Calu3 (cell line): ENCODE measurements at regions not wholly inside any gene's neighbourhood (a gene's known extent, or its start where the extent isn't known, plus 50 kb on each side); places are given as distances from the start of the nearest gene placed in this dataset.

Source experiments
- BruUV-seq: library from RNA; stranded (reverse); fragments of 400-500 nt; replicated peaks from 2 replicates; lab custom pipeline; 2021; lab: Mats Ljungman, UMichigan
- CTCF ChIA-PET: fragments of 300-600 bp; sonication (Branson Sonifier 250); formaldehyde crosslinking; loops from one replicate; lab custom pipeline; 2022; ENCODE audit warnings: antibody characterized with exemption; lab: Charles Lee
- DNase-seq: peaks from one replicate; pipeline ENCODE4 v3.0.0; 2022
- H3K27ac Mint-ChIP-seq: one replicate; pipeline ENCODE4 v1.8.0; 2022; ENCODE audit warnings: mixed read lengths; ENCODE audit not compliant: unreplicated experiment
- H3K27me3 Mint-ChIP-seq: one replicate; pipeline ENCODE4 v1.8.0; 2022; ENCODE audit warnings: mixed read lengths; ENCODE audit not compliant: unreplicated experiment
- H3K36me3 Mint-ChIP-seq: one replicate; pipeline ENCODE4 v1.8.0; 2022; ENCODE audit warnings: mild to moderate bottlenecking, moderate library complexity, mixed read lengths; ENCODE audit not compliant: insufficient read depth, unreplicated experiment
- H3K4me1 Mint-ChIP-seq: one replicate; pipeline ENCODE4 v1.8.0; 2022; ENCODE audit warnings: mild to moderate bottlenecking, low read depth, mixed read lengths; ENCODE audit not compliant: unreplicated experiment
- H3K4me3 Mint-ChIP-seq: one replicate; pipeline ENCODE4 v1.8.0; 2022; ENCODE audit warnings: mild to moderate bottlenecking, low read depth, moderate library complexity, mixed read lengths; ENCODE audit not compliant: unreplicated experiment
- H3K9me3 Mint-ChIP-seq: one replicate; pipeline ENCODE4 v1.8.0; 2022; ENCODE audit warnings: low read depth, mixed read lengths; ENCODE audit not compliant: unreplicated experiment
- intact Hi-C: fragments of 100-400 bp; cut with micrococcal nuclease; formaldehyde crosslinking; loops from one replicate; pipeline ENCODE4 v1.10.0; 2022; ENCODE audit not compliant: unreplicated experiment
- TF ChIP-seq, protein P1 (sequence below): fragments of 200-600 bp; IDR thresholded peaks from one replicate; pipeline ENCODE4 v1.8.0; 2022; ENCODE audit warnings: antibody characterized with exemption; ENCODE audit not compliant: unreplicated experiment

DNA sequence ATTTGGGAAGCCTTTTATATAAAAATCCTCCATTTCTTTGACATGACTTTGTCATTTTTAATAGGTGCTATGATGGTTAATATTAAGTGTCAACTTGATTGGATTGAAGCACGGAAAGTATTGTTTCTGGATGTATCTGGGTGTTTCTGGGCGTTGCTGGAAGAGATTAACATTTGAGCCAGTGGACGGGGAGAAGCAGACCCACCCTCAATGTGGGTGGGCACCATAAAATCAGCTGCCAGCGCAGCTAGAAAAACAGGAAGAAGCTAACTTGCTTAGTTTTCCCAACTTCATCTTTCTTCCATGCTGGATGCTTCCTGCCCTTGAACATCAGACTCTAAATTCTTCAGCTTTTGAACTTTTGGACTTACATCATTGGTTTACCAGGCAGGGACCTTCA lies 1003.0 kb downstream of the SORCS3 start:
- H3K9me3 Mint-ChIP-seq: no peaks in the 10 kb centered on the region
- BruUV-seq: no TSS peak

DNA sequence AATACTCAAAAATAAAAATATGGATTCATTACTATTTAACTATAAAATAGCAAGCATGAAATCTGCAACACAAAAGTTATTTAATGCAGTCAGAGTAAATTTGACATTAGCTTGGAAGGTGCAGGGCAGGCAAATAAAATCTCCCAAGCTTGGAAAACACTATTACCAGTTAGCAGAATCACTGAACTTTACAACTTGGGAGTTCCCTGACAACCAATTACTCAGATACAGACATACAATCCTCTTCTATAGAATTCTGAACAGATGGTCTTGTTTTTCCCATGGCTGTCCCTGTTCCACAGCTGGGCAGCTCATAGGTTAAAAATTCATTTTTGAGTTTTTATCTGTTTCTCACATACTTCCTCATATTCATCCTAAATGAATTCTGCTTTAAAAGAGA lies 1002.6 kb downstream of the SORCS3 start:
- Mint-ChIP-seq H3K27me3 (no peaks in the 10 kb centered on the region), H3K36me3 (no peaks in the 10 kb centered on the region), H3K9me3 (no peaks in the 10 kb centered on the region), H3K27ac (no peak overlapping the region), H3K4me3 (no peak overlapping the region), H3K4me1 (no peaks in the 10 kb centered on the region)
- CTCF ChIA-PET: no interaction called here
- TF ChIP-seq, protein P1, sequence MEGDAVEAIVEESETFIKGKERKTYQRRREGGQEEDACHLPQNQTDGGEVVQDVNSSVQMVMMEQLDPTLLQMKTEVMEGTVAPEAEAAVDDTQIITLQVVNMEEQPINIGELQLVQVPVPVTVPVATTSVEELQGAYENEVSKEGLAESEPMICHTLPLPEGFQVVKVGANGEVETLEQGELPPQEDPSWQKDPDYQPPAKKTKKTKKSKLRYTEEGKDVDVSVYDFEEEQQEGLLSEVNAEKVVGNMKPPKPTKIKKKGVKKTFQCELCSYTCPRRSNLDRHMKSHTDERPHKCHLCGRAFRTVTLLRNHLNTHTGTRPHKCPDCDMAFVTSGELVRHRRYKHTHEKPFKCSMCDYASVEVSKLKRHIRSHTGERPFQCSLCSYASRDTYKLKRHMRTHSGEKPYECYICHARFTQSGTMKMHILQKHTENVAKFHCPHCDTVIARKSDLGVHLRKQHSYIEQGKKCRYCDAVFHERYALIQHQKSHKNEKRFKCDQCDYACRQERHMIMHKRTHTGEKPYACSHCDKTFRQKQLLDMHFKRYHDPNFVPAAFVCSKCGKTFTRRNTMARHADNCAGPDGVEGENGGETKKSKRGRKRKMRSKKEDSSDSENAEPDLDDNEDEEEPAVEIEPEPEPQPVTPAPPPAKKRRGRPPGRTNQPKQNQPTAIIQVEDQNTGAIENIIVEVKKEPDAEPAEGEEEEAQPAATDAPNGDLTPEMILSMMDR: no peak
- intact Hi-C loops: no loop called here
- BruUV-seq: no TSS peak
- DNase-seq: no peak

More for the DNA sequence above, 1003.0 kb downstream of the SORCS3 start:
- TF ChIP-seq, protein P1: no peak
- no peaks in the 10 kb centered on the region for H3K36me3 Mint-ChIP-seq
- H3K27me3 Mint-ChIP-seq: no peaks in the 10 kb centered on the region
- CTCF ChIA-PET: no interaction called here
- H3K4me1 Mint-ChIP-seq: no peaks in the 10 kb centered on the region
- intact Hi-C loops: no loop called here
- DNase-seq: no peak
- H3K27ac Mint-ChIP-seq: no peak overlapping the region
- H3K4me3 Mint-ChIP-seq: no peak overlapping the region

DNA sequence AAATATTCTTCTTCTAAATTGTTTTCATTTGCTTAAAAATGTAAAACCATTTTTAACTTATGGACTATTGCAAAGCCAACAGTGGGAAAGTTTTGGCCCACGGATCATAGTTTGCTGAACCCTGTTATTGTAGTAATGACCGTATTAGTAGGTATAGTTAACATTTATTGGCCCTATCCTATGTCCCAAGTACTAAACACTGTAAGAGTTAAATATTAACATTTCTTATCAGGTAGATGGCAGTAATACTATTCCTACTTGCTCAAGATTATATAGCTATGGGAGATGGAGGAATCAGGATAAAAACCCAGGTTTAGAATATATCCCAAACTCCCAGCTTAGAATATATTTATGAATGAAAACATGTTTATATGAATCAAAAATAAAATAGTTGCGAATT lies 993.2 kb downstream of the SORCS3 start:
- no peaks in the 10 kb centered on the region for H3K4me1 Mint-ChIP-seq
- no peaks in the 10 kb centered on the region for H3K27me3 Mint-ChIP-seq
- intact Hi-C loops: no loop called here
- BruUV-seq: no TSS peak
- no peak for DNase-seq
- no peak overlapping the region for H3K27ac Mint-ChIP-seq
- TF ChIP-seq, protein P1: no peak
- CTCF ChIA-PET: no interaction called here
- H3K4me3 Mint-ChIP-seq: no peak overlapping the region
- H3K36me3 Mint-ChIP-seq: no peaks in the 10 kb centered on the region
- peaks cover 2% of the 10 kb centered on the region for H3K9me3 Mint-ChIP-seq

DNA sequence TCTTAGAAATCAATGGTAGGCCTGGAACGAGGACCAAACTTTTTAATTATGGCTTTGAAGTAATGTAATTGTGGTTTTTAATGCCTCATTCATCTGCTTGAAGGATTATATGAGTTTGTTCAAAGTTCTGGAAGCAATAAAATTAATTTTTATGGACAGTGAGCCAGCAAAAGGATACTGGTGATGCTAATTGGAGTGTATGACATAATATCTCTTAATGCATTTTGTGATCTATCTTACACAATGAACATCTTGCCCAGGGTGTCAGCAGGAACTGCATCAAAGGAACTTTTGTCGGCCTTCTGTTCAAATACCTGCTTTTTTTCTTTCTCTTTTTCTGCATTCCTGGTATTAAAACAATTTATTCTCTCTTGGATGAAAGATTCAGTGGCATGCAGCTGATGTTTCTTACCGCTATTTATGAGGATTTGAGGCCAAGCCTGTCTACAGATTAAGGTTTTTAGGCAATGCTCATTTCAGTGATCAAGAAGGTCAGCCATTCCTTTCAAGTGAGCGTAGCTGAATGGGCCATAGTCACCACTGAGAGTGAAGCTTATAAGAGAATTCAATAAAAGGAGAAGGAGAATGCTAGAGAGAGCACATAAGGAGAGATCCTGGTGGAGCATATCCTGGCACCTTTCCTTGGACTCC lies 974.8 kb downstream of the SORCS3 start:
- Mint-ChIP-seq H3K36me3 (no peaks in the 10 kb centered on the region), H3K27me3 (no peaks in the 10 kb centered on the region), H3K9me3 (peaks cover 10% of the 10 kb centered on the region), H3K27ac (no peak overlapping the region), H3K4me1 (no peaks in the 10 kb centered on the region), H3K4me3 (no peak overlapping the region)
- no TSS peak for BruUV-seq
- CTCF ChIA-PET: no interaction called here
- no peak for DNase-seq
- intact Hi-C loops: no loop called here
- TF ChIP-seq, protein P1: no peak
